Activated B cell treated with CpG ODN at 0.5 μM for 24 hours (primary cell): ENCODE measurements at regions not wholly inside any gene's neighbourhood (a gene's known extent, or its start where the extent isn't known, plus 50 kb on each side); places are given as distances from the start of the nearest gene placed in this dataset.

Source experiments
- ATAC-seq: fragments of 200-7000 bp; cut with Tn5 transposase; one replicate; pipeline ENCODE4 v1.10.0; 2021; ENCODE audit warnings: low read depth, mild to moderate bottlenecking, moderate library complexity
- CTCF ChIA-PET: fragments of 350-600 bp; sonication (Branson Sonifier 250); formaldehyde crosslinking; loops from one replicate; lab custom pipeline; 2021; ENCODE audit warnings: antibody characterized with exemption; lab: Charles Lee
- POLR2A ChIA-PET: fragments of 350-600 bp; sonication (Branson Sonifier 250); formaldehyde crosslinking; loops from one replicate; lab custom pipeline; 2021; ENCODE audit warnings: antibody characterized with exemption; lab: Charles Lee
- DNase-seq: peaks from one replicate; pipeline ENCODE4 v3.0.0; 2022
- H3K27ac Mint-ChIP-seq: one replicate; pipeline ENCODE4 v1.8.0; 2020; ENCODE audit warnings: mixed read lengths
- H3K27me3 Mint-ChIP-seq: one replicate; pipeline ENCODE4 v1.8.0; 2021; ENCODE audit warnings: mixed read lengths
- H3K36me3 Mint-ChIP-seq: one replicate; pipeline ENCODE4 v1.8.0; 2021; ENCODE audit warnings: low read depth, mixed read lengths
- H3K4me1 Mint-ChIP-seq: one replicate; pipeline ENCODE4 v1.8.0; 2021; ENCODE audit warnings: mixed read lengths
- H3K4me3 Mint-ChIP-seq: one replicate; pipeline ENCODE4 v1.8.0; 2020; ENCODE audit warnings: mild to moderate bottlenecking, mixed read lengths
- H3K9me3 Mint-ChIP-seq: one replicate; pipeline ENCODE4 v1.8.0; 2020; ENCODE audit warnings: mixed read lengths
- intact Hi-C: fragments of 100-400 bp; cut with micrococcal nuclease; formaldehyde crosslinking; loops from one replicate; pipeline ENCODE4 v1.15.1; 2024
- TF ChIP-seq, protein P1 (sequence below): fragments of 200-600 bp; IDR thresholded peaks from one replicate; pipeline ENCODE4 v1.8.0; 2022; ENCODE audit warnings: antibody characterized with exemption, mild to moderate bottlenecking

DNA sequence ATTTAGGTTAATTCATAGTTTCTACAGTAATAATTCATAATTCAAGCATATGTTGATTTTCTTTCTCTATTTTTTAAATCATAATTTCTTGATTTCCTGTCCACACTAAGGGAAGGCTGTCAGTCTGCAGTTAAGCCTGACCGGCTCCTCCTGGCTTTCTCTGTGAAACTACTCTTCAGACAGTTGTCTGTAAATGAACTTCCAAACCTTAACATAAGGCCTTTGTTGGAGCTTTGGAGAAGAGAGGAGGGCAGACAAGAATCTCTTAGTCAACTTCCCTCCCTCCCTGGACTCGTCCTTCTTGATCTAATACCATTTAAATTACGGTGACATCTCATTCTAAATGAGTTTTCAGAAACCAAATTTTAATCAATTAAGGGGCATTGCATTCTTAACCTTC, 404.1 kb upstream of the ST6GAL2 start:
- POLR2A ChIA-PET, result no interaction called here
- intact Hi-C loops, result no loop called here
- Mint-ChIP-seq H3K27ac (no peak overlapping the region), H3K9me3 (peaks cover 8% of the 10 kb centered on the region), H3K36me3 (no peaks in the 10 kb centered on the region), H3K4me3 (no peak overlapping the region), H3K4me1 (no peaks in the 10 kb centered on the region), H3K27me3 (no peaks in the 10 kb centered on the region)
- TF ChIP-seq, protein P1, sequence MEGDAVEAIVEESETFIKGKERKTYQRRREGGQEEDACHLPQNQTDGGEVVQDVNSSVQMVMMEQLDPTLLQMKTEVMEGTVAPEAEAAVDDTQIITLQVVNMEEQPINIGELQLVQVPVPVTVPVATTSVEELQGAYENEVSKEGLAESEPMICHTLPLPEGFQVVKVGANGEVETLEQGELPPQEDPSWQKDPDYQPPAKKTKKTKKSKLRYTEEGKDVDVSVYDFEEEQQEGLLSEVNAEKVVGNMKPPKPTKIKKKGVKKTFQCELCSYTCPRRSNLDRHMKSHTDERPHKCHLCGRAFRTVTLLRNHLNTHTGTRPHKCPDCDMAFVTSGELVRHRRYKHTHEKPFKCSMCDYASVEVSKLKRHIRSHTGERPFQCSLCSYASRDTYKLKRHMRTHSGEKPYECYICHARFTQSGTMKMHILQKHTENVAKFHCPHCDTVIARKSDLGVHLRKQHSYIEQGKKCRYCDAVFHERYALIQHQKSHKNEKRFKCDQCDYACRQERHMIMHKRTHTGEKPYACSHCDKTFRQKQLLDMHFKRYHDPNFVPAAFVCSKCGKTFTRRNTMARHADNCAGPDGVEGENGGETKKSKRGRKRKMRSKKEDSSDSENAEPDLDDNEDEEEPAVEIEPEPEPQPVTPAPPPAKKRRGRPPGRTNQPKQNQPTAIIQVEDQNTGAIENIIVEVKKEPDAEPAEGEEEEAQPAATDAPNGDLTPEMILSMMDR, result no peak
- ATAC-seq, result no peak
- CTCF ChIA-PET, result no interaction called here
- no peak for DNase-seq

DNA sequence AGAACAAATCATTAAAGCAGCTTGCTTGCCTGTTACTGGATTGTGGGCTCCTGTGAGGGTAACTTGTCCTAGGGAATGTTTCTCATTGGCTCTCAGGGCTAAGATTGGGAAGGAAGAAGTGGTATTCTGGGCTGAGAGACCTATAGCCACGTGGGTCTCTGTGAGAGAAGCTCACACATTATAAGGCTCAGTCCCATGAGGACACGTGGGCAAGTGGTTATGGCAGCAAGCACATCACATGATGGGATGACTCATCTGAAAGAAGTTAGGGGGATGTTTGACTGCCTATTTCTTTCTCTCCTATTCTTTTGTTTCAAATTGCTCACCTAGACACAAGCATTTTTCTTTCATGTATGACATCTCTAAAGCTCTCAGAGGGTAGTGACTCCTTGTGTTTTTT, 418.0 kb upstream of the ST6GAL2 start:
- TF ChIP-seq, protein P1, result no peak
- ATAC-seq (no peak), DNase-seq (no peak)
- ChIA-PET POLR2A (no interaction called here), CTCF (no interaction called here)
- Mint-ChIP-seq H3K9me3 (peaks cover 2% of the 10 kb centered on the region), H3K27me3 (no peaks in the 10 kb centered on the region), H3K27ac (no peak overlapping the region), H3K4me3 (no peak overlapping the region), H3K36me3 (no peaks in the 10 kb centered on the region), H3K4me1 (no peaks in the 10 kb centered on the region)
- intact Hi-C loops, result no loop called here

DNA sequence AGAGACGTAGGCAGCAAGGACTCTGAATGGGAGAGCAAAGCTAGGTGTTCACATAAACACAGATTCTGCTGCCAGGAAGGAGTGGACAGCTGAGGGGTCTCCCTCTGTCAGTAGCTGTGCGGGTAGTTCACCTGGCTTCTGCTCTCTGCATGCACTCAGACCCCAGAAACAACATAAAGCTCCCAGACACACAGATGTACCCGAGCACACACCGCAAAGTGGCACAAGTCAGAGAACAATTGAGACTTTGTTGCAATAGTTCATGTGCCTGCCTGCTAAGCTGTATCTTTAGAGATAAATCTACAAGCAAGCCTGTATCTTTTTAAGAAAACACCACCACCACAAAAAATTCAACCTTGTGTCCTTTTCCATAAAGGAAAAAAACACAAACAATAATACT, 420.0 kb upstream of the ST6GAL2 start:
- no peaks in the 10 kb centered on the region for H3K36me3 Mint-ChIP-seq
- no peak overlapping the region for H3K27ac Mint-ChIP-seq
- DNase-seq (no peak), ATAC-seq (no peak)
- peaks cover 7% of the 10 kb centered on the region for H3K9me3 Mint-ChIP-seq
- no peaks in the 10 kb centered on the region for H3K27me3 Mint-ChIP-seq
- intact Hi-C loops, result no loop called here
- ChIA-PET POLR2A (no interaction called here), CTCF (no interaction called here)
- H3K4me1 Mint-ChIP-seq, result no peaks in the 10 kb centered on the region
- TF ChIP-seq, protein P1, result no peak
- no peak overlapping the region for H3K4me3 Mint-ChIP-seq

DNA sequence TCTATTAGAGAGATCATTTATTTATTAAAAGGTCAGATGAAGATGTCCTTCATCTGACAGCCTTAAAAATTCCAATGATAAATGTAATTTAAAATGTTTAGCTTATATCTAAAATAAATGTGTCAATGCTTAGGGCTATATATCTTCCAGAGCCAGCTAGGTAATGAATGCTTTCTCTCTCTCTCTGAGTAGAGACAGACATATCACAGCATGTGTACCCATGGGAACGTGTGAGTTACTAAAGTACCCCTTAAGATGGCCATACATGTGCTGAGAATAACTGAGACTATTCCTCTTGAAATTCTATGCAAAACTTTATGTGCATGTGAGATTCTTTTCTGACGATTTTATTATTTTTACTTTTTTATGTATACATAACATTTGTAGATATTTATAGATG, 420.9 kb upstream of the ST6GAL2 start:
- ChIA-PET CTCF (no interaction called here), POLR2A (no interaction called here)
- Mint-ChIP-seq H3K9me3 (peaks cover 7% of the 10 kb centered on the region), H3K36me3 (no peaks in the 10 kb centered on the region), H3K27ac (no peak overlapping the region), H3K4me3 (no peak overlapping the region), H3K27me3 (no peaks in the 10 kb centered on the region), H3K4me1 (no peaks in the 10 kb centered on the region)
- no peak for DNase-seq
- TF ChIP-seq, protein P1, result no peak
- no peak for ATAC-seq
- intact Hi-C loops, result no loop called here

DNA sequence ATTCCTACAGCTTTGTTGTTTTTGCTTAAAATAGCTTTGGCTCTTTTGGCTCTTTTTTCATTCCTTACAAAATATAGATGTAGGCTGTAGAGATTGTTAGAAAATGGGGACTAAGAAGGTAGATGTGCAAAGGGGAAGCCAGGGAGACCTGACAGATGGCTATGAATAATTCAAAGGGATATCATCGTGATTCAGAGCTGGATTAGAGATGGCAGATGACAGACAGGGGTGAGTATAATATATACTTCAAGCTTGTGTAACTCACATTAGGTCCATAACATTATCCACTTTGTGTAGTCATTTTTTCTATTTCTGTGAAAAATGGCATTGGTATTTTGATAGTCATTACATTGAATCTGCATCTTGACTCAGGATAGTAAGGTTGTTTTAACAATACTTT, 422.9 kb upstream of the ST6GAL2 start:
- peaks cover 5% of the 10 kb centered on the region for H3K9me3 Mint-ChIP-seq
- H3K27ac Mint-ChIP-seq, result no peak overlapping the region
- H3K4me3 Mint-ChIP-seq, result no peak overlapping the region
- POLR2A ChIA-PET, result no interaction called here
- DNase-seq (no peak), ATAC-seq (no peak)
- H3K27me3 Mint-ChIP-seq, result no peaks in the 10 kb centered on the region
- no peaks in the 10 kb centered on the region for H3K4me1 Mint-ChIP-seq
- no peaks in the 10 kb centered on the region for H3K36me3 Mint-ChIP-seq
- intact Hi-C loops, result no loop called here
- TF ChIP-seq, protein P1, result no peak
- CTCF ChIA-PET, result no interaction called here
